GM19239 (cell line): ENCODE measurements at regions not wholly inside any gene's neighbourhood (a gene's known extent, or its start where the extent isn't known, plus 50 kb on each side); places are given as distances from the start of the nearest gene placed in this dataset.
"Not testable (repeated sequence)": the region's sequence is repeated elsewhere in the genome, so short reads cannot be mapped to it uniquely, and the experiment has no call there.

Source experiments
- DNase-seq: peaks from one replicate; pipeline ENCODE4 v3.0.0; 2011; ENCODE audit warnings: low spot score; ENCODE audit not compliant: insufficient read length
- FAIRE-seq: peaks from 2 replicates; lab custom pipeline; 2011; peaks lifted over from hg19 to GRCh38; lab: Jason Lieb, UNC

- not testable (repeated sequence) for FAIRE-seq, DNase-seq
These were observed 787.3 kb downstream of the PLA2G4A start for GRCh38 chr1:187615853-187616735.

GRCh38 chr1:187616830-187617229 lies 788.1 kb downstream of the PLA2G4A start:
- DNase-seq = not testable (repeated sequence)

GRCh38 chr1:187617776-187618175 lies 789.0 kb downstream of the PLA2G4A start:
- FAIRE-seq = no peak
- DNase-seq = no peak

More at GRCh38 chr1:187616830-187617229, 788.1 kb downstream of the PLA2G4A start:
- not testable (repeated sequence) for FAIRE-seq

- DNase-seq (no peak), FAIRE-seq (no peak)
These were observed 790.4 kb downstream of the PLA2G4A start for GRCh38 chr1:187619175-187619574.

- FAIRE-seq (no peak), DNase-seq (no peak)
These were observed 793.2 kb downstream of the PLA2G4A start for GRCh38 chr1:187621951-187622350.

GRCh38 chr1:187622545-187622944 lies 793.8 kb downstream of the PLA2G4A start:
- FAIRE-seq (no peak), DNase-seq (no peak)

- DNase-seq (no peak), FAIRE-seq (no peak)
These were observed 796.2 kb downstream of the PLA2G4A start for GRCh38 chr1:187624812-187625545.

GRCh38 chr1:187626056-187626455 lies 797.3 kb downstream of the PLA2G4A start:
- FAIRE-seq (no peak), DNase-seq (no peak)

GRCh38 chr1:187627516-187627915 lies 798.8 kb downstream of the PLA2G4A start:
- DNase-seq (no peak), FAIRE-seq (no peak)

GRCh38 chr1:187629075-187629474 lies 800.3 kb downstream of the PLA2G4A start:
- no peak for FAIRE-seq

GRCh38 chr1:187630653-187631380 lies 802.1 kb downstream of the PLA2G4A start:
- DNase-seq (no peak), FAIRE-seq (no peak)

More at GRCh38 chr1:187629075-187629474, 800.3 kb downstream of the PLA2G4A start:
- DNase-seq = no peak

- FAIRE-seq (no peak), DNase-seq (no peak)
These were observed 802.6 kb downstream of the PLA2G4A start for GRCh38 chr1:187631381-187631675.

- FAIRE-seq (no peak), DNase-seq (no peak)
These were observed 803.2 kb downstream of the PLA2G4A start for GRCh38 chr1:187631984-187632383.

- DNase-seq (no peak), FAIRE-seq (no peak)
These were observed 806.2 kb downstream of the PLA2G4A start for GRCh38 chr1:187634940-187635339.

GRCh38 chr1:187638733-187639434 lies 810.1 kb downstream of the PLA2G4A start:
- FAIRE-seq = no peak
- no peak for DNase-seq

- no peak for FAIRE-seq
These were observed 812.3 kb downstream of the PLA2G4A start for GRCh38 chr1:187641015-187641414.

GRCh38 chr1:187641463-187641862 lies 812.7 kb downstream of the PLA2G4A start:
- DNase-seq = no peak
- FAIRE-seq = no peak

More at GRCh38 chr1:187641015-187641414, 812.3 kb downstream of the PLA2G4A start:
- DNase-seq = no peak

- DNase-seq = no peak
These were observed 813.2 kb downstream of the PLA2G4A start for GRCh38 chr1:187641907-187642306.

GRCh38 chr1:187645651-187646050 lies 816.9 kb downstream of the PLA2G4A start:
- no peak for FAIRE-seq
- no peak for DNase-seq

More at GRCh38 chr1:187641907-187642306, 813.2 kb downstream of the PLA2G4A start:
- FAIRE-seq = no peak

GRCh38 chr1:187646536-187647107 lies 817.9 kb downstream of the PLA2G4A start:
- DNase-seq (no peak), FAIRE-seq (no peak)
